Renal cortical epithelial cell (primary cell): ENCODE measurements at regions not wholly inside any gene's neighbourhood (a gene's known extent, or its start where the extent isn't known, plus 50 kb on each side); places are given as distances from the start of the nearest gene placed in this dataset.

Experiments used
- DNase-seq: peaks from one replicate; pipeline ENCODE4 v3.0.0-alpha.2; 2011; ENCODE audit warnings: low read depth

- no peak for DNase-seq
These were observed 177.4 kb downstream of the SPRY1 start for GRCh38 chr4:123573866-123574508.

- no peak for DNase-seq
These were observed 178.7 kb downstream of the SPRY1 start for GRCh38 chr4:123575291-123575690.

GRCh38 chr4:123577225-123577906, 180.8 kb downstream of the SPRY1 start:
- no peak for DNase-seq

GRCh38 chr4:123578276-123579029, 181.9 kb downstream of the SPRY1 start:
- no peak for DNase-seq

GRCh38 chr4:123579961-123580360, 183.4 kb downstream of the SPRY1 start:
- peak; percentile 57 for DNase-seq

- DNase-seq: no peak
These were observed 184.5 kb downstream of the SPRY1 start for GRCh38 chr4:123580981-123581664.

GRCh38 chr4:123581802-123582201, 185.2 kb downstream of the SPRY1 start:
- DNase-seq: no peak

GRCh38 chr4:123583043-123583442, 186.4 kb downstream of the SPRY1 start:
- DNase-seq: no peak

- DNase-seq: no peak
These were observed 188.5 kb downstream of the SPRY1 start for GRCh38 chr4:123585111-123585510.

- peak; percentile 72 for DNase-seq
These were observed 191.4 kb downstream of the SPRY1 start for GRCh38 chr4:123587983-123588494.

- peak; percentile 6 for DNase-seq
These were observed 192.1 kb downstream of the SPRY1 start for GRCh38 chr4:123588631-123589241.

GRCh38 chr4:123589301-123589700, 192.7 kb downstream of the SPRY1 start:
- DNase-seq: no peak

GRCh38 chr4:123591875-123592274, 195.3 kb downstream of the SPRY1 start:
- DNase-seq: no peak

GRCh38 chr4:123593655-123594054, 197.1 kb downstream of the SPRY1 start:
- no peak for DNase-seq

- DNase-seq: no peak
These were observed 200.2 kb downstream of the SPRY1 start for GRCh38 chr4:123596805-123597204.

- DNase-seq: peak; percentile 79
These were observed 201.0 kb downstream of the SPRY1 start for GRCh38 chr4:123597586-123597985.

GRCh38 chr4:123598331-123598730, 201.7 kb downstream of the SPRY1 start:
- DNase-seq: no peak

GRCh38 chr4:123599061-123599919, 202.7 kb downstream of the SPRY1 start:
- peak; percentile 77 for DNase-seq

- peak; percentile 93 for DNase-seq
These were observed 203.6 kb downstream of the SPRY1 start for GRCh38 chr4:123599920-123600810.
